Liver (tissue), 8 donors: ENCODE measurements at regions not wholly inside any gene's neighbourhood (a gene's known extent, or its start where the extent isn't known, plus 50 kb on each side); places are given as distances from the start of the nearest gene placed in this dataset.

Experiments
- DNase-seq: peaks from one replicate; pipeline ENCODE4 v3.0.0-alpha.2; 2017; ENCODE audit warnings: low spot score
- H3K27ac ChIP-seq, 2 donors: one replicate each; pipeline ENCODE4 v1.7.0; 2013; ENCODE audit warnings: inconsistent platforms in 2 of 2, low read length in 2 of 2, control low read depth in 1 of 2, low read depth in 1 of 2, mild to moderate bottlenecking in 1 of 2
- H3K27me3 ChIP-seq, 4 donors: one replicate each; pipeline versions ENCODE4 v1.6.1 to v1.7.0; 2013; ENCODE audit warnings: low read length in 3 of 4, inconsistent platforms in 1 of 4, mild to moderate bottlenecking in 1 of 4, moderate library complexity in 1 of 4; ENCODE audit not compliant: control insufficient read depth in 4 of 4, insufficient read depth in 4 of 4
- H3K36me3 ChIP-seq, 4 donors: one replicate each; pipeline versions ENCODE4 v1.6.1 to v1.7.0; 2013; ENCODE audit warnings: low read length in 3 of 4, mild to moderate bottlenecking in 3 of 4, low read depth in 1 of 4, moderate library complexity in 1 of 4; ENCODE audit not compliant: control insufficient read depth in 4 of 4, insufficient read depth in 3 of 4
- H3K4me1 ChIP-seq, 4 donors: one replicate each; pipeline versions ENCODE4 v1.6.1 to v1.7.0; 2013; ENCODE audit warnings: low read length in 3 of 4, mild to moderate bottlenecking in 3 of 4, moderate library complexity in 1 of 4; ENCODE audit not compliant: control insufficient read depth in 4 of 4, insufficient read depth in 4 of 4
- H3K4me3 ChIP-seq, 3 donors: one replicate each; pipeline versions ENCODE4 v1.6.1 to v1.7.0; 2013; ENCODE audit warnings: low read length in 3 of 3, control low read depth in 1 of 3, low read depth in 1 of 3, mild to moderate bottlenecking in 1 of 3
- H3K9ac ChIP-seq, 2 donors: one replicate each; pipeline ENCODE4 v1.7.0; 2013; ENCODE audit warnings: low read length in 2 of 2, mild to moderate bottlenecking in 2 of 2, moderate library complexity in 2 of 2, control low read depth in 1 of 2, low read depth in 1 of 2
- H3K9me3 ChIP-seq, 4 donors: one replicate each; pipeline versions ENCODE4 v1.6.1 to v1.7.0; 2013; ENCODE audit warnings: low read length in 3 of 4; ENCODE audit not compliant: control insufficient read depth in 4 of 4
- ATF3 ChIP-seq: IDR thresholded peaks from 2 replicates; pipeline ENCODE4 v1.6.1; 2016; ENCODE audit warnings: antibody characterized with exemption
- CTCF ChIP-seq: fragments of 150-350 bp; IDR thresholded peaks from 2 replicates; pipeline ENCODE4 v1.5.1; 2017; ENCODE audit warnings: improper control_type of control experiment, low read depth, low read length; ENCODE audit not compliant: missing input control
- EGR1 ChIP-seq, 2 donors: IDR thresholded peaks; 2 replicates each; pipeline ENCODE4 v1.6.1; 2016 to 2018; ENCODE audit warnings: antibody characterized with exemption in 2 of 2, low read depth in 2 of 2
- FOXA1 ChIP-seq: IDR thresholded peaks from 2 replicates; pipeline ENCODE4 v1.6.1; 2016; ENCODE audit warnings: antibody characterized with exemption
- FOXA2 ChIP-seq: IDR thresholded peaks from 2 replicates; pipeline ENCODE4 v1.6.1; 2016; ENCODE audit warnings: antibody characterized with exemption
- GABPA ChIP-seq, 2 donors: IDR thresholded peaks in 1 of 2; conservative IDR thresholded peaks in 1 of 2; 2 replicates each; pipeline ENCODE4 v1.6.1; 2016; ENCODE audit warnings: antibody characterized with exemption in 2 of 2, mild to moderate bottlenecking in 1 of 2, moderate library complexity in 1 of 2
- HNF4A ChIP-seq, 2 donors: conservative IDR thresholded peaks; 2 replicates each; pipeline ENCODE4 v1.6.1; 2016; ENCODE audit warnings: antibody characterized with exemption in 2 of 2, mild to moderate bottlenecking in 2 of 2
- HNF4G ChIP-seq: IDR thresholded peaks from 2 replicates; pipeline ENCODE4 v1.6.1; 2016; ENCODE audit warnings: antibody characterized with exemption
- JUND ChIP-seq, 2 donors: IDR thresholded peaks; 2 replicates each; pipeline ENCODE4 v1.6.1; 2016; ENCODE audit warnings: antibody characterized with exemption in 2 of 2
- MAX ChIP-seq: IDR thresholded peaks from 2 replicates; pipeline ENCODE4 v1.6.1; 2016; ENCODE audit warnings: antibody characterized with exemption
- NR2F2 ChIP-seq: IDR thresholded peaks from 2 replicates; pipeline ENCODE4 v1.6.1; 2016; ENCODE audit warnings: antibody characterized with exemption
- RAD21 ChIP-seq, 2 donors: IDR thresholded peaks; 2 replicates each; pipeline ENCODE4 v1.6.1; 2016; ENCODE audit warnings: antibody characterized with exemption in 2 of 2, mild to moderate bottlenecking in 2 of 2
- REST ChIP-seq: IDR thresholded peaks from 2 replicates; pipeline ENCODE4 v1.6.1; 2016; ENCODE audit warnings: antibody characterized with exemption, mild to moderate bottlenecking
- RXRA ChIP-seq, 2 donors: IDR thresholded peaks; 2 replicates each; pipeline ENCODE4 v1.6.1; 2017 to 2018; ENCODE audit warnings: antibody characterized with exemption in 2 of 2, mild to moderate bottlenecking in 1 of 2
- SP1 ChIP-seq: IDR thresholded peaks from 2 replicates; pipeline ENCODE4 v1.6.1; 2018; ENCODE audit warnings: antibody characterized with exemption, mild to moderate bottlenecking
- TAF1 ChIP-seq: conservative IDR thresholded peaks from 2 replicates; pipeline ENCODE4 v1.6.1; 2016; ENCODE audit warnings: antibody characterized with exemption, mild to moderate bottlenecking
- YY1 ChIP-seq: IDR thresholded peaks from 2 replicates; pipeline ENCODE4 v1.6.1; 2016; ENCODE audit warnings: antibody characterized with exemption, mild to moderate bottlenecking
- ZBTB33 ChIP-seq: IDR thresholded peaks from 2 replicates; pipeline ENCODE4 v1.6.1; 2016; ENCODE audit warnings: antibody characterized with exemption
- WGBS: extraction: QIAGEN DNeasy Blood & Tissue Kit; methylation state at CpG from one replicate; pipeline ENCODE4 v1.1.7; 2013; 5-methylcytosine and 5-hydroxymethylcytosine counted together
- donor health status: healthy.
- donor health status: healthy.
- donor health status: healthy.
- donor health status: healthy.
- donor health status: healthy.

GRCh38 chr2:81283081-81283480, 978.5 kb upstream of the LRRTM1 start:
- DNase-seq: no peak
- 77% methylated on average over 2 of the region's 2 CpGs for WGBS
- TF ChIP-seq RXRA (IDR thresholded peaks at IDR 0.05) (no peak), NR2F2 (no peak), RAD21 (IDR thresholded peaks at IDR 0.05) (no peak), FOXA2 (no peak), YY1 (no peak), HNF4G (no peak), ATF3 (no peak), SP1 (no peak), HNF4A (conservative IDR thresholded peaks at IDR 0.05) (no peak), ZBTB33 (no peak), GABPA (IDR thresholded peaks at IDR 0.05 in 1 of 2, conservative IDR thresholded peaks at IDR 0.05 in 1 of 2) (no peak), MAX (no peak), REST (no peak), TAF1 (no peak), JUND (IDR thresholded peaks at IDR 0.05) (no peak), FOXA1 (no peak), EGR1 (IDR thresholded peaks at IDR 0.05; ENCODE audit: low read depth in 2 of 2) (no peak), CTCF (no peak)

More at GRCh38 chr2:81283081-81283480, 978.5 kb upstream of the LRRTM1 start:
- Histone ChIP-seq H3K27me3 (peaks cover 0 to 2% (median 0%) of the 10 kb centered on the region in 4 donors), H3K36me3 (no peaks in the 10 kb centered on the region), H3K9ac (no peak overlapping the region), H3K9me3 (no peaks in the 10 kb centered on the region), H3K4me1 (no peaks in the 10 kb centered on the region), H3K27ac (no peak overlapping the region), H3K4me3 (no peak overlapping the region)
